ENCODE measurements at regions not wholly inside any gene's neighbourhood (a gene's known extent, or its start where the extent isn't known, plus 50 kb on each side); places are given as distances from the start of the nearest gene placed in this dataset.
"Not testable (repeated sequence)": the region's sequence is repeated elsewhere in the genome, so short reads cannot be mapped to it uniquely, and the experiment has no call there.

- no peak for TF ChIP-seq POLR2A (IDR thresholded peaks at IDR 0.05)
- TF ChIP-seq CTCF (IDR thresholded peaks at IDR 0.05 in 4 of 5, conservative IDR thresholded peaks at IDR 0.05 in 1 of 5): no peak
- H3K27ac ChIP-seq: peak overlapping the region in 1 of 4 donors; percentile 47
- no peaks in the 10 kb centered on the region for H3K27me3 ChIP-seq
- intact Hi-C loops (cut with DNase I; ENCODE audit: low total_unique reads): no loop called here
- H3K9me3 ChIP-seq: no peaks in the 10 kb centered on the region
- no peaks in the 10 kb centered on the region for H3K36me3 ChIP-seq
- DNase-seq (no peak), ATAC-seq (no peak)
- in situ Hi-C loops (cut with MboI; ENCODE audit: low sequenced_read_pairs in 4 of 4): no loop called here
- H3K4me1 ChIP-seq: peaks cover 20 to 51% of the 10 kb centered on the region in 2 donors
- H3K4me3 ChIP-seq: no peak overlapping the region
Observed at GRCh38 chr2:167787021-167787420, 460.4 kb downstream of the STK39 start.

DNA sequence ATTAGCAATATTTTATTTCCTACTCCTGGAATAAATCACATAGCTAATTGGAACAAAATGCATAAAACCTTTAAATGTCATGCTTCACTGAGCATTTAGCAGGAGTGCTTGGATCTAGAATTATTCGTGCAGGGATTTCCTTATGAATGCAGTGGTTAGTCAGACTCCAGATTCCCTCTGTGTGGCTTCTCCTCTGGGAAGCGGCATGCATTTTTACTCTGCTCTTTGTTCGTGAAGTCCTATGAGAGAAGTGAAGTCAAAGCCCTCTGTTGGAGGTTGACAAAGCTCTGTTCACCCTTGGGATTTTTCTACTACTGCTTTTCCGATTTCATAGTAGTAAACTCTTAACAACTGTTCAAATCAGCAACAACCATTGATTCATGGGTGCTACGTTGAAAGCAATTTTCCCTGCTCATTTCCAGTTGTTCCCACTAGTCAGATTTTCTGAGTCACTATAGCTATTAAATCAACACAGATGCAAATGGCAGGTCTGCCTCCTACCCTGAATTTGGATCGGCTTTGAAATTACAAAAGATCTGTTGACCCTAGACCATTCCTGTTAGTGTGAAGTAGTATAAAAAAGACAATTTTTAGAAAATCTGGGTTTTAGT, 461.7 kb downstream of the STK39 start:
- no peaks in the 10 kb centered on the region for H3K36me3 ChIP-seq
- ATAC-seq (no peak), DNase-seq (no peak)
- peak overlapping the region in 1 of 4 donors; percentile 8 for H3K27ac ChIP-seq
- intact Hi-C loops (cut with DNase I; ENCODE audit: low total_unique reads): no loop called here
- TF ChIP-seq CTCF (IDR thresholded peaks at IDR 0.05 in 4 of 5, conservative IDR thresholded peaks at IDR 0.05 in 1 of 5) (no peak), POLR2A (IDR thresholded peaks at IDR 0.05) (no peak)
- in situ Hi-C loops (cut with MboI; ENCODE audit: low sequenced_read_pairs in 4 of 4): no loop called here
- H3K4me3 ChIP-seq: no peak overlapping the region
- peaks cover 20 to 56% of the 10 kb centered on the region in 2 donors for H3K4me1 ChIP-seq
- H3K9me3 ChIP-seq: no peaks in the 10 kb centered on the region
- H3K27me3 ChIP-seq: no peaks in the 10 kb centered on the region

DNA sequence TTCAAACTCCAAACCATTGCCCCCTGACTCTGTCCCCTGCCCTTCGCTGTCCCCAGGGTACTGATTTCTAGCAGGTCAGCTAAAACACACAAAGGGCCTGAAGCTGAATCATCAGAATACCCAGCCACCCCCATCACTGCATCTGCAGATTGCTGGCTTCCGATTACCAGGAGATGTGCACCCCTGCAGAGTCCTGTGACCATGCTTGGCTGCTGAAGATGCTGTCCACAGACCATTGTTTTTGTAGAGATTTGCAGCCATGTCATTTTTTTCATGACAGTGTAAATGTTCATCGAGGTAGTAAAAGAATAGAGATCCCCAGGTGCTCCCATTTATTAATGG, 463.3 kb downstream of the STK39 start:
- Histone ChIP-seq H3K4me1 (peaks cover 25 to 66% of the 10 kb centered on the region in 2 donors), H3K27ac (peak overlapping the region in 2 of 4 donors; percentile 72), H3K4me3 (peak overlapping the region in 1 of 4 donors; percentile 24), H3K36me3 (no peaks in the 10 kb centered on the region), H3K27me3 (no peaks in the 10 kb centered on the region), H3K9me3 (no peaks in the 10 kb centered on the region)
- intact Hi-C loops (cut with DNase I; ENCODE audit: low total_unique reads) (no loop called here), in situ Hi-C loops (cut with MboI; ENCODE audit: low sequenced_read_pairs in 4 of 4) (no loop called here)
- ATAC-seq (peak in 1 of 2 donors; percentile 45), DNase-seq (no peak)
- TF ChIP-seq CTCF (IDR thresholded peaks at IDR 0.05 in 4 of 5, conservative IDR thresholded peaks at IDR 0.05 in 1 of 5) (no peak), POLR2A (IDR thresholded peaks at IDR 0.05) (no peak)

DNA sequence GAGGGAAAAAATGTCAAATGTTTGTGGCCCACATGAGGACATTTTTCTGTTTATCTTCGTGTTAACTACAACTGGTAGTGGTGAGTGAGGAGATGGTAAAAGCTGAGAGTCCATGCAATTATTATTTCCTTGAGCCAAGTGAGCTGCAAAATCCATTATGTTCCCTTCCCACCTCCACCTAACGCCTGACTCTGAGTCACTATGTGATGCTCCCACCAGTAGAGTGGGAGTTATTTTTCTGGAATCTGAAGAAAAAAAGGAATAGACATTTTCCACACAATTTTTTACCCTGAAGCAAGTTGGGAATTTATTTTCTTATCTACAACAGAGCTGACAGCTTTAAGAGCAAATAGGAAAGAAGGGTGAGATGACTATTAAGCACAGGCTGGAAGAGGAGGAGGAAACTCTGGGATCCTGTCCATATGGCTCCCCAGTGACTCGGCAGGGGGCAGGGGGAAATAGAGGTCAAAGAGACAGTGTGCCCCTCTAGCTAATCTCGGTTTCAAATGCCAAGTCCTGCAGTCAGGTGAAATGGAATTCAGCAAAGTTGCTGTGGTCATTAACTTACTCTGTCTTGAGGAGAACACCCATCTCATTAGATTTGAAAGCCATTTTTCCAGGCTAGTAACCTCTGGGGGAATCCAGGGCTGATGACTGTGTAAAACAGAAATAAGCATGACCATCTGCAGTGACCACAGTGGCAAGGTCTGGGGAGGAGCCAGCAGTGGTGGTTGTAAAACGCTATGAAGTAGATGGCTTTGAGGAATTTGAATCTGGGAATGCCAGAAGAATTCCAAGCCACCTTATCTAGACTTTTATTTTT, 463.9 kb downstream of the STK39 start:
- peak in 1 of 2 donors; percentile 31 for DNase-seq
- peak; percentile 85 to 86 for ATAC-seq

DNA sequence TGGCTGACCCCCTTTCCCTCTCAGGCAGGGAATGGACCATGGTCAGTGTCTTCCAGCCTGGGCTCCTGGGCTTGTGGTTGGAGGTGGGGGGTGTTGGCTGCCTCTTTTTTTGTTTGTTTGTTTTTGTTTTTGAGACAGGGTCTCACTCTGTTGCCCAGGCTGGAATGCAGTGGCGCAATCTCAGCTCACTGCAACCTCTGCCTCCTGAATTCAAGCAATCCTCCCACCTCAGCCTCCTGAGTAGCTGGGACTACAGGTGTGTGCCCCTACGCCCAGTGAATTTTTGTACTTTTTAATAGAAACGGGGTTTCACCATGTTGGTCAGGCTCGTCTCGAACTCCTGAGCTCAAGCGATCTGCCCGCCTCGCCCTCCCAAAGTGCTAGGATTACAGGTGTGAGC, 465.8 kb downstream of the STK39 start:
- in situ Hi-C loops (cut with MboI; ENCODE audit: low sequenced_read_pairs in 4 of 4); H3K36me3 ChIP-seq; H3K27ac ChIP-seq; H3K27me3 ChIP-seq; DNase-seq; H3K4me3 ChIP-seq; H3K9me3 ChIP-seq; intact Hi-C loops (cut with DNase I; ENCODE audit: low total_unique reads); ATAC-seq: not testable (repeated sequence)
- H3K4me1 ChIP-seq: peaks cover 25 to 64% of the 10 kb centered on the region in 2 donors

More for the DNA sequence above, 463.9 kb downstream of the STK39 start:
- Histone ChIP-seq H3K9me3 (no peaks in the 10 kb centered on the region), H3K4me3 (peak overlapping the region in 1 of 4 donors; percentile 24), H3K4me1 (peaks cover 25 to 66% of the 10 kb centered on the region in 2 donors), H3K27me3 (no peaks in the 10 kb centered on the region), H3K36me3 (no peaks in the 10 kb centered on the region), H3K27ac (peak overlapping the region in 3 of 4 donors; percentile 42 to 72 (median 72))
- TF ChIP-seq POLR2A (IDR thresholded peaks at IDR 0.05) (no peak), CTCF (IDR thresholded peaks at IDR 0.05 in 4 of 5, conservative IDR thresholded peaks at IDR 0.05 in 1 of 5) (no peak)
- in situ Hi-C loops (cut with MboI; ENCODE audit: low sequenced_read_pairs in 4 of 4) (no loop called here), intact Hi-C loops (cut with DNase I; ENCODE audit: low total_unique reads) (no loop called here)

All from gastrocnemius medialis (tissue), 4 donors.